ENCODE measurements at regions not wholly inside any gene's neighbourhood (a gene's known extent, or its start where the extent isn't known, plus 50 kb on each side); places are given as distances from the start of the nearest gene placed in this dataset.

DNA sequence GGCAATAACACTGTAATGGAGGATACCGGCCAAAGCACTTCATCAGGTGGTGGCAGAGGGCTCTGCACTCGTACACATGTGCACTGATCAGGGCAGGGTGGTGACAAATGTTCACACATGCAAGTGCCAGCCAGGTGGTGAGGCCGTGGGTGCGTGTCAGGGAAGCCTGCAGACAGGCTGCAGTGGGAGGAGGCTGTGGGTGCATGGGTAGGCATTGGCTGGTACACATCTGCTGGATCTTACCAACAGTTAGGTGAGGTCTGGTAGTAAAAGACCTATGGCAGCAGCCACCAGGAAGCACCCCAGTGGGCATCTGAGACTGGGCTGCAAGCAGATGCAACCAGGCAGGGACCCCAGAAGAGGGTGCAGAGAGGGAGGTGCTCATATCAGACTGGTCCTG is 65.3 kb downstream of the PDE6H start:
- ATAC-seq = no peak
- Mint-ChIP-seq H3K4me3 (no peak overlapping the region), H3K36me3 (no peaks in the 10 kb centered on the region), H3K27me3 (ENCODE audit: low read depth) (no peaks in the 10 kb centered on the region), H3K4me1 (peaks cover 37% of the 10 kb centered on the region), H3K9me3 (no peaks in the 10 kb centered on the region; the same call in 1 of the 2 replicates), H3K27ac (no peak overlapping the region)
- no peak for TF ChIP-seq MXD4 (CRISPR knock-in tag; IDR thresholded peaks at IDR 0.05; ENCODE audit: borderline replicate concordance)
- TF ChIP-seq TEAD1 (CRISPR knock-in tag; IDR thresholded peaks at IDR 0.05) = no peak
- TF ChIP-seq ZBTB21 (CRISPR knock-in tag; IDR thresholded peaks at IDR 0.05; ENCODE audit: borderline replicate concordance) = no peak
- TF ChIP-seq, protein P1, sequence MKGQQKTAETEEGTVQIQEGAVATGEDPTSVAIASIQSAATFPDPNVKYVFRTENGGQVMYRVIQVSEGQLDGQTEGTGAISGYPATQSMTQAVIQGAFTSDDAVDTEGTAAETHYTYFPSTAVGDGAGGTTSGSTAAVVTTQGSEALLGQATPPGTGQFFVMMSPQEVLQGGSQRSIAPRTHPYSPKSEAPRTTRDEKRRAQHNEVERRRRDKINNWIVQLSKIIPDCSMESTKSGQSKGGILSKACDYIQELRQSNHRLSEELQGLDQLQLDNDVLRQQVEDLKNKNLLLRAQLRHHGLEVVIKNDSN (CRISPR knock-in tag; IDR thresholded peaks at IDR 0.05) = no peak
- TF ChIP-seq ZNF317 (CRISPR knock-in tag; IDR thresholded peaks at IDR 0.05; ENCODE audit: borderline replicate concordance, low read depth) = no peak
- TF ChIP-seq ZNF671 (CRISPR knock-in tag; IDR thresholded peaks at IDR 0.05) = no peak
- TF ChIP-seq ZNF138 (CRISPR knock-in tag; conservative IDR thresholded peaks at IDR 0.05) = no peak
- no peak for TF ChIP-seq ZNF219 (CRISPR knock-in tag; IDR thresholded peaks at IDR 0.05; ENCODE audit: borderline replicate concordance)
- TF ChIP-seq JAZF1 (CRISPR knock-in tag; IDR thresholded peaks at IDR 0.05) = no peak
- TF ChIP-seq KAT7 (CRISPR knock-in tag; IDR thresholded peaks at IDR 0.05; ENCODE audit: borderline replicate concordance) = no peak
- TF ChIP-seq GTF2I (CRISPR knock-in tag; conservative IDR thresholded peaks at IDR 0.05) = no peak
- TF ChIP-seq, protein P2, sequence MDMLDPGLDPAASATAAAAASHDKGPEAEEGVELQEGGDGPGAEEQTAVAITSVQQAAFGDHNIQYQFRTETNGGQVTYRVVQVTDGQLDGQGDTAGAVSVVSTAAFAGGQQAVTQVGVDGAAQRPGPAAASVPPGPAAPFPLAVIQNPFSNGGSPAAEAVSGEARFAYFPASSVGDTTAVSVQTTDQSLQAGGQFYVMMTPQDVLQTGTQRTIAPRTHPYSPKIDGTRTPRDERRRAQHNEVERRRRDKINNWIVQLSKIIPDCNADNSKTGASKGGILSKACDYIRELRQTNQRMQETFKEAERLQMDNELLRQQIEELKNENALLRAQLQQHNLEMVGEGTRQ (CRISPR knock-in tag; IDR thresholded peaks at IDR 0.05) = no peak
- TF ChIP-seq, protein P3, sequence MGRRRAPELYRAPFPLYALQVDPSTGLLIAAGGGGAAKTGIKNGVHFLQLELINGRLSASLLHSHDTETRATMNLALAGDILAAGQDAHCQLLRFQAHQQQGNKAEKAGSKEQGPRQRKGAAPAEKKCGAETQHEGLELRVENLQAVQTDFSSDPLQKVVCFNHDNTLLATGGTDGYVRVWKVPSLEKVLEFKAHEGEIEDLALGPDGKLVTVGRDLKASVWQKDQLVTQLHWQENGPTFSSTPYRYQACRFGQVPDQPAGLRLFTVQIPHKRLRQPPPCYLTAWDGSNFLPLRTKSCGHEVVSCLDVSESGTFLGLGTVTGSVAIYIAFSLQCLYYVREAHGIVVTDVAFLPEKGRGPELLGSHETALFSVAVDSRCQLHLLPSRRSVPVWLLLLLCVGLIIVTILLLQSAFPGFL (CRISPR knock-in tag; IDR thresholded peaks at IDR 0.05; ENCODE audit: borderline replicate concordance) = no peak
- CTCF ChIA-PET = interaction anchor here (1.5 kb wide), 1 partner anchor 23 kb away, joined by 3 read pairs; no protein-coding TSS in a partner anchor
- no peak for DNase-seq (ENCODE audit: low spot score)
- POLR2A ChIA-PET = no interaction called here

DNA sequence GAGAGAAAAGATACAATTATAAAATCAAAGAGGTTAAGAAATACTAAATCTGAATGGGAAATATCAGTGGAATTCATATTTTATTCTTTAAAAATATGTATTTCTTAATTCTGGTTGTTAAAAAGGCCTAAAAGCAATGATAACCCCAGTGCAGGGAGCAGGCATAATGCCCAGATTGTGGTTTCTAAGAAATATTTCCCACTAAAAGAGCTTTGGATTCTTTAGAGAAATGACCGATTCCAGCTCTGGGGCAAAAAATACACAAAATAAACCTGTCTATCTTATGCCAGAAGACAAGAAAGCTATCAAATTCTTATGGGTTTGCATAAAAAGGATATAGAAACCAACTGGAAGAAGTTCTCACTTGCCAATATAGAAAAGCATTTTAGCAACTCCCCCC is 71.6 kb downstream of the PDE6H start:
- TF ChIP-seq, protein P4, sequence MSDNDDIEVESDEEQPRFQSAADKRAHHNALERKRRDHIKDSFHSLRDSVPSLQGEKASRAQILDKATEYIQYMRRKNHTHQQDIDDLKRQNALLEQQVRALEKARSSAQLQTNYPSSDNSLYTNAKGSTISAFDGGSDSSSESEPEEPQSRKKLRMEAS (CRISPR knock-in tag; IDR thresholded peaks at IDR 0.05) = no peak
- TF ChIP-seq ZNF263 (CRISPR knock-in tag; IDR thresholded peaks at IDR 0.05; ENCODE audit: low read depth) (no peak), ZNF138 (CRISPR knock-in tag; conservative IDR thresholded peaks at IDR 0.05) (no peak)

DNA sequence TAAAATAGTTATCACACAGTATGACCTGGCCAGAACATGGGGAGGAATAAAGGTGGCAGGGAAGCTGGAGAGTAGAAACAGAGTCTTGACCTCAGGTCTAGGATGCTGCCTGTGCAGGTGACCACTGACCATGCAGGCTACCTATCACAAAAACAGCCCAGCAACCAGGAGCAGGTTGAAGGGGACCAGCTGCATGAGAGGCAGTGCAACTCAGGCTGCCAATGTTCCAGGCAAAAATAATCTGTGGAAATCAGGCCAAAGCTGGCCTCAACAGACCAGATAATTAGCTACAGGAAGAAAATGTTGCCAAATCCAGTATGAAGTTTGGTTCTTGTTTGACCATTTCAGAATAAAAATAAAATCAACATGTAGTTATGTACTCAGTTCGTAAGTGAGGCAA is 72.6 kb downstream of the PDE6H start:
- POLR2A ChIA-PET = no interaction called here
- no peaks in the 10 kb centered on the region for H3K36me3 Mint-ChIP-seq
- no peak for DNase-seq (ENCODE audit: low spot score)
- no peak for ATAC-seq
- no peaks in the 10 kb centered on the region; the same call in 1 of the 2 replicates for H3K27me3 Mint-ChIP-seq (ENCODE audit: low read depth)
- CTCF ChIA-PET = interaction anchor here (0.8 to 1.0 kb wide), 2 partner anchors 12 to 176 kb away, joined by 3 read pairs; partner anchors contain the start of gene RERG
- no peak overlapping the region for H3K27ac Mint-ChIP-seq
- H3K4me1 Mint-ChIP-seq = no peaks in the 10 kb centered on the region
- TF ChIP-seq SP1 (CRISPR knock-in tag; conservative IDR thresholded peaks at IDR 0.05) = no peak
- no peaks in the 10 kb centered on the region for H3K9me3 Mint-ChIP-seq
- no peak overlapping the region for H3K4me3 Mint-ChIP-seq

More for the DNA sequence above, 71.6 kb downstream of the PDE6H start:
- ChIA-PET POLR2A (interaction anchor here (0.7 kb wide), 1 partner anchor 10 kb away, joined by 9 read pairs; no protein-coding TSS in a partner anchor), CTCF (no interaction called here)
- ATAC-seq (no peak), DNase-seq (ENCODE audit: low spot score) (no peak)
- Mint-ChIP-seq H3K36me3 (no peaks in the 10 kb centered on the region), H3K27ac (no peak overlapping the region), H3K4me1 (no peaks in the 10 kb centered on the region), H3K9me3 (no peaks in the 10 kb centered on the region), H3K4me3 (no peak overlapping the region), H3K27me3 (ENCODE audit: low read depth) (no peaks in the 10 kb centered on the region; the same call in 1 of the 2 replicates)

DNA sequence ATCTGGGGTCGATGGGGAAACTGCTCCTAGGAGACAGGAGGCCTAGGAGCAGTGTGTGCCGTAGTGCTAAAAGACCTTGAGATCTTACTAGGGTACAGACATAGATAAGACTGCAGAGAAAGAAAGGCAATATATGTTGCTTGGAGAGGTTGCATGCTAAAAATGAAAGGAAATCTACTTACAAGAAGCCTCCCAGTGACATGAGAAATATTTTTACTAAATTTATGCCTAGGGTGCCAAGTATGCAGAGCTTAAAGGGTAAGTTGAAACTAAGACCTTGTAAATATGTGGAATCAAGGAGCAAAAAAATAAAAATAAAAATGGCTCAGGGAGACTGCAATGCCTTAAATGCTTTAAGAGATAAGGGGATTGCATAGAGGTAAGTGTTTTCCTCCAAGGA is 74.8 kb downstream of the PDE6H start:
- Mint-ChIP-seq H3K36me3 (no peaks in the 10 kb centered on the region), H3K4me1 (no peaks in the 10 kb centered on the region)
- CTCF ChIA-PET = no interaction called here

More for the DNA sequence above, 74.8 kb downstream of the PDE6H start:
- TF ChIP-seq GRHL2 (CRISPR knock-in tag; IDR thresholded peaks at IDR 0.05; ENCODE audit: insufficient replicate concordance, severe bottlenecking) (no peak), ZNF396 (CRISPR knock-in tag; IDR thresholded peaks at IDR 0.05; ENCODE audit: borderline replicate concordance) (no peak), ZNF671 (CRISPR knock-in tag; IDR thresholded peaks at IDR 0.05) (no peak), ZNF416 (CRISPR knock-in tag; IDR thresholded peaks at IDR 0.05) (no peak), GABPB1 (CRISPR knock-in tag; IDR thresholded peaks at IDR 0.05) (no peak)
- TF ChIP-seq, protein P5, sequence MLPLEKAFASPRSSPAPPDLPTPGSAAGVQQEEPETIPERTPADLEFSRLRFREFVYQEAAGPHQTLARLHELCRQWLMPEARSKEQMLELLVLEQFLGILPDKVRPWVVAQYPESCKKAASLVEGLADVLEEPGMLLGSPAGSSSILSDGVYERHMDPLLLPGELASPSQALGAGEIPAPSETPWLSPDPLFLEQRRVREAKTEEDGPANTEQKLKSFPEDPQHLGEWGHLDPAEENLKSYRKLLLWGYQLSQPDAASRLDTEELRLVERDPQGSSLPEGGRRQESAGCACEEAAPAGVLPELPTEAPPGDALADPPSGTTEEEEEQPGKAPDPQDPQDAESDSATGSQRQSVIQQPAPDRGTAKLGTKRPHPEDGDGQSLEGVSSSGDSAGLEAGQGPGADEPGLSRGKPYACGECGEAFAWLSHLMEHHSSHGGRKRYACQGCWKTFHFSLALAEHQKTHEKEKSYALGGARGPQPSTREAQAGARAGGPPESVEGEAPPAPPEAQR (CRISPR knock-in tag; IDR thresholded peaks at IDR 0.05) = no peak
- POLR2A ChIA-PET = no interaction called here
- Mint-ChIP-seq H3K27me3 (ENCODE audit: low read depth) (no peaks in the 10 kb centered on the region; the same call in 1 of the 2 replicates), H3K4me3 (no peak overlapping the region), H3K27ac (no peak overlapping the region), H3K9me3 (no peaks in the 10 kb centered on the region)
- ATAC-seq (no peak), DNase-seq (ENCODE audit: low spot score) (no peak)
